Stimulated activated CD4-positive, alpha-beta T cell treated with anti-CD3 and anti-CD28 coated beads, Interleukin-15, amount 100 ng/mL, for 1 hour (primary cell): ENCODE measurements at regions not wholly inside any gene's neighbourhood (a gene's known extent, or its start where the extent isn't known, plus 50 kb on each side); places are given as distances from the start of the nearest gene placed in this dataset.
"Not testable (repeated sequence)": the region's sequence is repeated elsewhere in the genome, so short reads cannot be mapped to it uniquely, and the experiment has no call there.

Experiments
- DNase-seq, 2 donors: peaks; one replicate each; pipeline ENCODE4 v3.0.0-alpha.2; 2020; ENCODE audit warnings: low read depth in 1 of 2, low spot score in 1 of 2

DNA sequence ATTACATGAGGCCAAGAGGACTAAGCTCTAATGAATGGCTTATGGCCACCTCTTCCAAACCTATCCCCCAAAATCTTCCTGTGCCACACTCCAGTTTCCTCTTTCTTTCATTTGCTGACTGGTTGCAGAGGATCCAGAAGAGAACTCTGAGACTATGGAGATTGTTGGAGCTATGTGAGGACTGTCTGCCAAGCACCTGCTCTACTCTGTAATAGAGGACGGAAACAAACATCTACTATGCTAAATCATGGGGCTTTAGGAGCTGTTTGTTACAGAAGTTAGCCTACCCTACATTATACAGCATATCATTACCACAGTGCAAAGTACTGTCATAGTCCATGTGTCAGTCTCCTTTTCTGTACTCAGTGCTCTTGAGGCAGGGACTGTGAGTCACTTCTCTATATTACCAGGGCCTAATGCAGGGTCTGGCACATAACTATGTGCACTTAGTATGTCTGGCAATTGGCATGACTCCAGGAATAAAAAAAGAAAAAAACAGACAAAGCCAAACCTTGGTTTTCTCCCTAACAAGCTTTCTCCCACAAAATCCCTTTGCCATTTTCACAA, 95.1 kb downstream of the RPAP3 start:
- no peak for DNase-seq

DNA sequence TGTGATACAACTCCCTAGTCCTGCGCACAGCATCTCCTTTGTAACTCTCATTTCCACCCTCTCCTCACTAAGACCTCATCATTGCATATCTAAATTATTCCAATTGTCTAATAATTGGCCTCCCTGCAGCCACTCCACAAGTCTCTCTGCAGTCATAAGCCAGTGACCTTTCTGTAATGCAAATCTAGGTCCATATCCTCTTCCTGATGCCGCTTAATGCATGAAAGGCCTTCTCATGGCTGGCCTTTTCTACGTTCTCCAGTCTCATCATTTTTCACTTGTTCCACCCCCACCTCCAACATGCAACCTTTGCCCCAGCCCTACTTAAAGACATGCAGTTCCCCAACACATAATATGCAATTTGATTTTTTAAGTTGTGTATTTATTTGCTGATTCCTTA, 96.0 kb downstream of the RPAP3 start:
- DNase-seq = no peak

DNA sequence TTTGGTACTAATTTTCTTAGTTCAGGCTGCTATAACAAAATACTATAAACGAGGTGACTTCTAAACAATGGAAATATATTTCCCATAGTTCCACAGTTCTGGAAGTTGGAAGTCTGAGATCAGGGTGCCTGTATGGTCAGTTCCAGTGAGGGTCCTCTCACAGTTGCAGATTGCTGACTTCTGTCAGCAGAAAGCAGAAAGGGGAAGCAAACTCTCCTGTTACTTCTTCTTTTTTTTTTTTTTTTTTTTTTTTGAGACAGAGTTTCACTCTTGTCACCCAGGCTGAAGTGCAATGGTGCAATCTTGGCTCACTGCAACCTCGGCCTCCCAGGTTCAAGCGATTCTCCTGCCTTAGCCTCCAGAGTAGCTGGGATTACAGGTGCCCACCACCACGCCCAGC, 97.2 kb downstream of the RPAP3 start:
- DNase-seq = not testable (repeated sequence)

DNA sequence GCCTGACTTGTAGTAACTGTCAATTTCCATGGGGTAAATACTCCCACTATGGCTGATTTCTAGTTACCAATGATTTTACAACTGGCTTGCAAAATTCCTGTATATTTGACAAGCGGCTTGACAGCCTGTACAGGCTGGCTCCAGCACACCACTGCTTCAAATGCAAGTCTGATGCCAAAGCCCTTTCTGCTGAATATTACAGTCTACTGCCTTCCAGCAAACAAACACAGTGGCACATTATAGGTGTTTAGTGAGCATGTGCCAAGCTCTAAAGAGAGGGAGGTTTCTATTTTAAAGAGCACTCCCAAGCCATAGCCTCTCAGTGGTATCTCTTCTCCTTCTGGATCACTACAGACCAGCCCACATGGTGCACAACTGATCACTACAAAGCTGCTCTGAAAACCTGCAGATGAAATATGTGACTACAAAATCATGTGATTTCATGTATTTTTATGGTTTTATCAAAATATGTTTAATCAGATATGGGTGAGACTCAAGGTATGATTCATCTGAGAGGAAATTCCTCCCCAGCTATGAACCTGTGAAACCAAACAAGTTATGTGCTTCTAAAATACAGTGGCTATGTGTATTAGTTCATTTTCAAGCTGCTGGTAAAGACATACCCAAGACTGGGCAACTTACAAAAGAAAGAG, 101.5 kb downstream of the RPAP3 start:
- DNase-seq = no peak

DNA sequence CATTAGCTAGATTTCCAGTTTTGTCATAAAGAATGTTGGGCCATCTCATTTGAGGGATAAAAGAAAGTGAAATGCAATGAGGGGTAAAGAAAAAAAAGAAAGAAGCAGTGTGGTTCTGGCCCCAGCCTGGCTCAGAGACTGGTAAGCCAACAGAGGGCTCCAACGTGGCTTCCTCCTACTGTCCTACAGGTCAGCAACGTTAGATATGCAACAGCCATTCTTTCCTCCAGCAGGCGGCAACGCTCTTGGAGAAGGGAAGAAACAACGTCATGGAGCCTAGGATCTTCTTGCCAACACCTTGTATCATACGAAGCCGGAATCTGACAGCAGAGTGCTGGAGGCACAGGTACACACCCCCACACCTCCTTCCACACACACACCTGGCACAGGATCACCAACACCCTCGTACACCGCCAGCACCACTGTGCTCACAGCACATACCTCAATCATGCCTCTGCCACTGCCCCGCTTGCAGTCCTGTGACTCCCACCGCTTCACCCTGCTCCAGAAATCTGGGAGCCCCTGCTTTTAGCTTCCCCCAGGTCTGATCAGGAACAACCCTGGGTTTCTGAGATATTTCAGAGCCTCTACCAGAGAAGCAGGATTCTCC, 102.8 kb downstream of the RPAP3 start:
- DNase-seq = no peak

DNA sequence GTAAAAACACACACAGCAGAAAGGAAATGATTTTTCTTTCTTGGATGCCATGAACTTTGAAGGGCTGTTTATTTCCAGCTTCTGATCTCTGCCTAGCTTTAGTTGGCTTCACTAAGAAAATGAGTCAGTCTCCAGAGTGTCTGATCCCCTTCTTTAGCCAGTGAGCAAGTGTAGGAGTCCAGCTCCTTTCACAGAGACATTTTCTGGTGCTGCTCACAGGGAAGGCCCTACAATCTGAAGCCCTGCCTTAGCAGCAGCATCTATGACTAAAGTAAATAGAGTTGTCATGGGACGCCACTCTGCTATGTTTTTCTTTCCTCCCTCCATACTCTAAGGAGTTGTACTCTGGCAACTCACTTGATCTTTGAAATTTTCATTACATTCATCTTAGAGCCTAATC, 103.5 kb downstream of the RPAP3 start:
- DNase-seq = no peak

DNA sequence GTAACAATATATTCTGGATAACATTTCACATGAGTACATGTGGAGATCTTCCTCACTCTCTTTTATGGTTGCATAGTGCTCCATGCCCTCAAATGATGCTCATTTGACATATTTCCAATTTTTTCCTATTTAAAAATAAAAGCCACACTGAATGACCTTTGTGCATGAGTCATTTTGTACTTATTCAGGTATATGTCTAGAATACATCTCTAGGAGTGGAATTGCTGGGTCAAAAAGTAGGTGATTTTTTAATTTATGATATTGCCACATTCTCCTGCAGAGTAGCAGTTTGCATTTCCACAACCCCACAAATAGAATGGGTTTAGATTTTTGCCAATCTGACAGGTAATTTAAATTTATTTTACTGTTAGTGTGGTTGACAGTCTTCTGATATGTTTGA, 104.8 kb downstream of the RPAP3 start:
- DNase-seq = no peak

DNA sequence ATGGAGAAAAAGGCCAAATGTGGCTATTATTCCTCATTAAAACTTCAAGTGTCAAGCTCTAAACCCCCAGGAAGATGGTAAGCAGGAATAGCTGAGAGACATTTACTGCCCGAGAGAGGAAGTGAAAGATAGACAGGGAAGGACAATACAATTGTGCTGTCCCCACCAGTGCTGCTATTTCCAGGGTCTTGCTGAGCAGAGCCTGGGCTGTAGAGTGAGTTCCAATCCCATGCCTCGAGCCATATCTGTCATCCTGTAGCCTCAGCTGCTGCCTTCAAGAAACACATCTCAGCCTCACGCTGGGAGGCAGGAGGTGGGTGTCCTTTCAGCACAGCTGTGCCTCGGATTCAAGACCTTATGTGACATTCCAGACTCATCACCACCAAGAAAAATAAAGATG, 114.0 kb downstream of the RPAP3 start:
- no peak for DNase-seq

DNA sequence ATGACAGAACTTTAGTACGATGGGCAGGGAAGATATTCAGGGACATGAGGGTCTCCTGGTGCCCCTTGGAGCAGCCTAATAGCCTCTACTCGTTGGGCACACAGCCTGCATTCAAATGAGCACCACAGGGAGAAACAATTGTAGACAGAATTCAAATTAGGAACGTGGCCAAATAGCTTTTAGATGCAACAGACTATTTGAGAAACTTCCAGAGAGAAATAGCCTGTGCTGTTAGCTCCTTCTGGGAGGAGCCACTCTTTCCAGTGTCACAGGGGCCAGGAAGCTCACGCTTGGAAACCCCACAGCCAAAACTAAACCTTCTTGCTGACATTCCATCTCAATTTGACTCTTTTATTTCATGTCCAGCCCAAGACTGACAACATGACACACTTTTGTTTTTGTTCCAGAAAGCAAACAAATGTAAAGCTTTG, 114.5 kb downstream of the RPAP3 start:
- no peak for DNase-seq

DNA sequence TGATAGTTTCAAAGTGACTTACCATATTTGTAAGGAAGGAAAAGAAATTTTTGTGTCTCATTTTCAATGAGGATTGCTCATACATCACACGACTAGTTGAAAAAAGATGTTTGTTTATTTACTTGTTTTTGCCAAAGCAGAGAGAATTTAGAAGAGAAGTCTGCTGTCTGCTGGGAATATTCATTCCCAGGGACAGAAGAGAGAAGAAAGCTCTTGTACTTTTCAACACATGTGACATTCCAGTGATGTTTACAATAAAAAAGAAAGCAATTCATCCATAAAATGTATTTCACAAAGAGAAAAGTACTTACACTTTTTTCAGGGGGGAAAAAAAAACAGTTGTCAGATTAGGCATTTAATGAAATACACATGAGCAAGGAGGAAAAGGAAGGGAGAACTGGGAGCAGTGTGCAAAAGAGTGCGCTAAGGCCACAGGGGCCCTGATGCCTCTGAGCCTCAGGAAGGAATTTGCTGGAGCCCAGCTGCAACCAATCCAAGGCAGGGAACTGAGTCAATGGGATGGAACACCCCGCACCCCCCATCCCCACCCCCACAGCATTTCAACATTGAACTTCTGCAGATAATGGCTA, 115.0 kb downstream of the RPAP3 start:
- no peak for DNase-seq

DNA sequence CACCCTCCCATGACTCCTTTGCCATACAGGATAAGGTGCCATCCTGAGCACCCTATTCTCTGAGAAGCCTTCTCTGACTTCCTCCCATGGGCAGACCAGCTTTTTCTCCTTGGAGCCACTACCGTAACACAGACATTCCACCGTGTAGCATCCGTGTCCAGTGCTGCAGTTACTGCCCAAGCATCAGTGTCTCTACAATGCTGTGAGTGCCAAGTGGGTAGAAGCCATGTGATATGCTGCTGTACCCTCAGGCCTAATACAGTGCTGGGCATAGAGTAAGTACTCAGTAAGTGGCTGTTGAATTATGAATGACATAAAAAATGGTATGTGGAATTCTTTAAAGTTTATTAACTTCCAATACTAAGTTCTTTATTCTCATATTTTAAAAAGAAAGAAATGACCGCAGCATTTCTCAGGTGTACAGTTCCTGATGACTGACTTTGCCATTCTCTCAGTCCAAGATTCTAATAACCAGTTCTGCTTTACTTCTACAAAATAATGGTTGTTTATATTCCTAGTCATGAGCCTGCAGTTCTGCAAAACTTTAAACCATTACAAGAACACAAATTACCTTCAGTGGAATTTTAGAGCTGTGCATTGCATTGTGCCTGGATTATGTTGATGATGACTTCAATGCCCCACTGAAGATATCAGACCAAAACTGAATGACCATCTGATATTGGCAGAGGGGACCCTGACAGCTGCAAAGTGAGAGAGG, 118.7 kb downstream of the RPAP3 start:
- DNase-seq = no peak

DNA sequence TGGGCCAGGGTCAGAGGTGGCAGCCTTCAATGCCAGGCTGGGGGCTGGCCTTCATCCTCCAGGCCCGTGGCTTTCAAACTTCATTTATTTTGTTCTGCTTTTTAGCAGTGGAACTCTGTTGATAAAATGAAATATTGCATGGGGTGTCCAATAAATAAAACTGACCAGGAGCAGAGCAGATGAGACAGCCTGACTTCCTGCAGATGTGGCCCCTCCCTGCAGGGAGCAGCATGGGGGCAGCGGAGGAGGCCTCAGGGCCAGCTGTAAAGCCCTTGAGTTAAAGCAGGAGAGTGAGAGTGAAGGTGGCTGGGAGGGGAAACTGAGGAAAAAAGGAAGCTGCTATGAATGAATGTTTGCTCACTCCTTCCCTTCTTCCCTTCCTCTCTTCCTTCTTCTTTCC, 120.3 kb downstream of the RPAP3 start:
- no peak for DNase-seq

DNA sequence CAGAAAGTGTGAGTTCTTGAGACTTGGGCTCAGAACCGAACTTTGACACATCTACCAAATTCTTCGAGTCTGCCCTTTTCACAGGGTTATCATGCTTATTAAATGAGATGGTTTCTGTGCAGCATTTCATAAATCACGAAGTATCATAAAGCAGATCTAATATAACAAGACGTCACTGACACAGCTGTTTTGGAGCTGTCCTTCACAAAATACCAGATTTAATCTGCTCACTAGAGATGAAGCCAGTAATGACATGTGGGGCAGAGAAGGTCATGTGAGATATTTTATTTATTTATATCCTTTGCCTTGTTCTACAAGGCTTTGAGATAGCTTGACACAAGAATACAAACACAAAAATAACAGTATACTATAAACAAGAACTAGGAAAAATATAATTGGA, 127.0 kb downstream of the RPAP3 start:
- no peak for DNase-seq

DNA sequence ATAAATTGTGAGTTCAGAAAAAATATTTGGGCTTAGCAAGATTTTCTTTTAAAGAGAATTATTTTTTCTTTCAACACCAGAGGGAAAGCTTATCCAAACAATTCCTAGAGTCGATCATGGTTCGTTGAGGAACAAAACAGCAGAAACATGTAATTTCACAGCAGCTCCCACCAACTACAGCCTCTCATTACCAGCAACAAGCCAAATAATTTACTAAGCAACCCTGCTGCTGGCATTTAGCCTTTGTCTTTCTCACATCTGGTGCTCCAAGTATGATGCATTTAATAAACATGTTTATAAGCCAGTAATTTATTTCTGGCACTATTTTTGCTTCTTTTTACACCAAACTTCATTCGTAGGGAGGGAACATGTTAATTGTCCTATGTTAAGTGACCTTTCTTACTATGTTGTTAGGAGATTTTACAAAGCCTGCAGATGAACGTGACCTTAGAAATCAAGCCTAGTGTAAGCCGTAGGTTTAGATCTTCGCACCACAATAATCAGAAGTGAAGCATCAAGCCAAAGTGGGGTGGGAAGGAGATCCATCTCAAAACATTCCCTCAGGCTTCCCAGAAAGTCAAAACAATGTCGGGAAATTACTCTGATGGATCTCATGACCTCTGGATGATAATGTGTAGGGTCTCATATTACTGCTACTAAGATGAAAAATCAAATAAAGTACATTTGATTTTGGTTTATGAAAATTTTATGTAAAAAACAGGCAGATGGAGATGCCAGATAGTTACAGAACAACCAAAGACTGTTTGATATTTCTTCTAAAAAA, 128.4 kb downstream of the RPAP3 start:
- DNase-seq = no peak

DNA sequence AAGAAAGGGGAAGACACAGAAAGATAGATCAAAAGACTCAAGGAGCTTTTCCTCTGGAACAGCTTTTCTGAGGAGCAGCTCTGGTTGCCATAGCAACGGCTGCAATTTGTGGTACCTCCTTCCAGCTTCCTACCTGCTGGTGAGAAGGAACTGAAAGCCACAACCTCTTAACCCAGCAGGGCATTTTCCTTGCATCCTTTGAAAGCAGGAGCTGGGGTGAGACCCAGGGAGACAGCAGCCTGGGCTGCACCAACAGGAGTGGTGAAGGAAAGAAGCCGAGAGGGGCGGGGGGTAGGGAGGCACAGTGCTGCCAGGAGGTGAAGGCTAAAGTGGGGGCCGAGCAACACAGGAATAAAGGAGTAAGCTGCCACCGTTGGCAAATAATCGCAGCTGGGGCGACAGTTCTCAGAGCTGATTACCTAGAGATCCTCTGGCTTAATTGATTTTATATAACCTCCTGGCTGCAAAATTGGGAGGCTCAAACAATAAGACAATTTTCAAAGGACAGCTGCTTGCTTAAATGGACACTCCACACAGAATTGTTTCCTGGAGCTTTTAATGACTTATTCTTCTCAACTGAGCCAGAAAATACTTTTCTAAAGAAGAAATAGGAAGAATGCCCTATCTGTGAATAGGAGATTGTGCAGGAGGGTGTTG, 129.4 kb downstream of the RPAP3 start:
- DNase-seq = no peak

DNA sequence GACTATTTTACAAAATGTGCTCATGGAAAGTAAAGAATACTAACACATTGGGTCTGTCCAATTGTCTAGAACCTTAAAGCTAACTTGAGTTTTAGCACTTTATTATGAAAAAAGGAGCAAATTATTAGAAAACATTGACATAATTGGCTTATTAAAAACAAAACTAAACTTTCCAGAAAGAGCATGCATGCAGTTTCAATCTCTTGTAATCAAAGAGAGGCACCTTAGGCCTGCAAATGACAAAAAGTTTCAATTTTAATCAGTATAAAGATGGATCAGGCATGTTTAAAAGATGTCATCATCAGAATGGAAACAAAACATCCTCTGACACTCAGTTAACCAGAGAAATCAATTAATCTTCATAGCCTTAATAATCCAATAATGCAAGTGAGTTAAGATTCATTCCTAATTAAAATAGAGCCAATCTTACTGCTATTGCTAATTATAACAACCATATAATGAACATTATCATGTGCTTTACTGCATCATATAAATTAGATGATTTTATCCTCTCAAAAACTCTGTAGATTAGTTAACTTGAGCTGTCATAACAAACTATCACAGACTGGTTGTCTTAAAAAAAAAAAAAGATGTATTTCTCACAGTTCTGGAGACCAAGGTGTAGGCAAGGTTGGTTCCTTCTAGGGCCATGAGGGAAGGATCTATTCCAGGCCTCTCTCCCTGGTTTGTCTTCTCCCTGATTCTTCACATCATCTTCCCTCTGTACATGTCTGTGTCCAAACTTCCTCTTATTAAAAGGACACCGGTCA, 131.4 kb downstream of the RPAP3 start:
- DNase-seq = no peak

DNA sequence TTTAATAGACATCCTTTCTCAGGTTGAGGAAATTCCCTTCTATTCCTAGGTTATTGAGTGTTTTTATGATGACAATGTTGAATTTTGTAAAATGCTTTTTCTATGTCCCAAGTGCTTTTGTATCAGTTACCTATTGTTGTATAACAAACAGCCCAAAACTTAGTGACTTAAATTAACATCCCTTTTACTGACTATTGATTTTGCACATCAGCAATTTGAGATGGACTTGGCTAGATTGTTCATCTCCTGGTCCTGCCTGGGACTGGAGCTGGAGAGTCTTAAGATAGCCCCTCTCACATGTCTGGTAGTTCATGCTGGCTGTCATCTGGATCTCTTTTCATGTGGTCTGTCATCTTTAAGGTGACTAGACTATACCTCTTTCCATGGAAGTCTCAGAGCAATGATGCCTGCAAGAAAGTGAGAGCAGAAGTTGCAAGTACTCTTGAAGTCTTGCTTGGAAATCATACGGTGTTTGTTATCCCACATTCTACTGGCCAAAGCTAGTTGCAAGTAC, 132.6 kb downstream of the RPAP3 start:
- DNase-seq = no peak

DNA sequence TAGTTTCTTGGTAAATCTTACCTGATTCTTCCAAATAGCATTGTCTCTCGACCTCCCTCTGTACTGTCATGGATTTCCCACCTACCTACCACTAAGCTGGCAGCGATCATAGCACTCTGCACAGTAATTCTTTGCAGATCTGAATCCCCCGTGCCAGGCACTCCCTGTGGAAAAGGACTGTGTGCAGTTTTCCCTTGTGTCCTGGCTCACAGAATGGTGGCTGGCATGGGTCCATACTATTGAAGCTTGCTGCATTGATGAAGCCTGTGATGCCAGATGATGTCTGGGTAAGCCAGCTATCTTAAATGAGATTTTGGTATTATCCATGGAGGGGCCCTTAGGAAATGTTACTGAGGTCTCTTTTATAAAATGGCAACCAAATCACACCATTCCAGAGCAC, 135.7 kb downstream of the RPAP3 start:
- no peak for DNase-seq

DNA sequence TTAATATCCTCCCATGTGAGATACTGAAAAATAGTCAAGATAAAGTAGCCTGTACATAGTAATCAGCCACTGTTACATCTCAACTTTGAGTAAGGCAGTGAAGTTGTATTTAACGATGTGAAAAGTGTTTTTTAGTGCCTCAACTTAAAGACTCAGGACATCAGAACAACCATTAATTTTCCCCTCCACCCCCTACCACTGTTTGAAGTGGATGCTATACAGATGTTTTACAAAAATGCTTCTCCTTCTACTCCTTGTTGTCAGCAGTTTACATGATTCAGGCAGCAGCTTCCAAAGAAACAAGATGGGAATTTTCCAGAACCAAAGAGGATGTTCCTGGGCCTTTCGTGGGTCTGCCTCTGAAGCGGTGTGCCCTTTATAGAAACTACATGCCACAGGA, 143.6 kb downstream of the RPAP3 start:
- DNase-seq = no peak

DNA sequence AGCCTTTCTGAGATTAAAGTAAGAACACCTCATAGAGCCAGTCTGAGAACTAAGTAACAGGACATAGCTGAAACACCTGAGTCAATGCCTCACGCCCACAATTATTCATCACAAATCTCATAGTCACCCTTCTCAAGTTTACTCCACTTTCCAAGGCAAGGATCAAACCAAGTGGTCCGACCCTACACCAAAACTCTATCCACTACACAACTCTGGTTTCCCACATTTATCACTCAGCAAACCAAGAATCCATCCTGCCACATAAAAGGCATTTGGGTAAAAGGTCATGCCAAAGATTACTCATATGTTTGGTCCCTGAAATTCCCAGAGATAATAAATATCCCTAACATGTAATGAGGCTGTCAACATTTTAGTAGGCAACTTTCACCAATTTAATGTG, 144.1 kb downstream of the RPAP3 start:
- DNase-seq = no peak
